RPMI8226 (cell line): ENCODE measurements at regions not wholly inside any gene's neighbourhood (a gene's known extent, or its start where the extent isn't known, plus 50 kb on each side); places are given as distances from the start of the nearest gene placed in this dataset.

Experiments used
- DNase-seq: peaks from one replicate; pipeline ENCODE4 v3.0.0-alpha.2; 2015

DNA sequence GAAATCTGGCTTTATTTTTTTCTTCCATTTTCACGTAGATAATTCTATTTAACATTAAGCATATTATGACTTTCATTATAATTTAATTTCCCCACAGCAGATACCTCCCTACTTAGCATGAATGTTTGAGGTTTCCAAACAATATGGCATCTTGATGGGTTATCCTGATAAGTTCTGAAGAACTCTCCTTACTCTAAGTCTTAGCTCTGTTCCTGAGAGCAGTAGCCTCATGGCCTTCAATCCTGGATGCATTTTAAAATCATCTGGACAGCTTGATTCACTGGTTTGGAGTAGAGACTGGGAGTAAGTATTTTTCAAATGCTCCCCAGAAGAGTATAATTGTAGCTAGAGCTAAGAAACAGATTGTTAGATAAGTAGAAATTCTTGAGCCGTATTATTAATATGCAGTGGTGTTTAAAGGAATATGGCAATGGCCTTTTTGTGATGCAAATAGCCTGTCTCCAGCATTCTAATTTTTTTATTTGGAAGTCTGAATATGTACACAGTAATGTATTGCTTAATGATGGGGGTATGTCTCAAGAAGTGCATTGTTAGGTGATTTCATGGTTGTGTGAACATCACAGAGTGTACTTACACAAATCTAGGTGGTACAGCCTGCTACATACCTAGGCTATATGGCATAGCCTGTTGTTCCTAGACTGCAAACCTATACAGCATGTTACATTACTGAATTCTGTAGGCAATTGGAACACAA lies 110.5 kb upstream of the EEF1E1 start:
- DNase-seq = no peak

DNA sequence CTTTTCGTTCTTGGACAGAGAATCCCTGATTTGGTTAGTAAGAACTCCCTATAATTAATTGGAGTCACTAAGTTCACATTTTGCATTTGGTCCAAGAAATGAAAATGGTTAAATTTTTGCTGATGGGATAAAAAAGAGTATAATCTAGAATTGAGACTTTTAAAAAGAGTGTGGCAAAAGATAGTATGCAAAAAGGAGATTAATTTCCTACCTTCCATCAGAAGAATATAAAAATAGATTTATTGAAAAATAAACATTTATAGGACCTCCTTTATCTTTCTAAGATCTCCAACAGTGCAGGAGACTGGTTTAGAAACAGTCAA lies 105.5 kb upstream of the EEF1E1 start:
- no peak for DNase-seq

DNA sequence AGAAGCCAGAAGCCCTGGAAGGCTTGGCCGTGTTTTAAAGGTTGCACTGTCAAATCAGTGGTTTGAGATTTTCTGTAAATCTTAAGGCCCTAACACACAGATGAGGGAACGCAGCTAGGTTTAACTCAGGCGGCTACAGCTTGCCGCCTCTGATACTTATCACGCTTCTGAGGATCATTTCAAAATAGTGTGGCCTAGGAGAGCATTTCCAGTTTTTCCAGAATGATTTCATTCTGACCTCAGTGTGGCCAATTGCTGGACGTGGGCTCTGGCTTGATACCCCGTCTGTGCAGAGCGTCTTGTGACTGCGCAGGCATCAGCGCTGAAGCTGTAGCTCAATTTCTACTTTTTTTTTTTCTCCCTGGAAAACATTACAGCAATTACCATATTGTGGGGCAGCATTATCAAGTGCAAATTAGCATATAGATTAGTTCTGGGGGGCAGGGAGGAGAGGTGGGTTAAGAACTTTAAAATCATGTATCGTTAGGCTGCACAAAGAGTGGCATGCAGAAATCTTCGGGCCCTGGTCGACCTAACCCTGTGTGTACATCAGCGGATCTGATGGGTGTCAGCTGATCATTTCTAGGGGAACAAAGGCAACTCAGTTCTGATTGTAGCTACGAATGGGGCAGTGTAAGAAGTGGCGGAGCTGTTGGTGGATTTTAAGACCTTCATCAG lies 105.0 kb upstream of the EEF1E1 start:
- no peak for DNase-seq

DNA sequence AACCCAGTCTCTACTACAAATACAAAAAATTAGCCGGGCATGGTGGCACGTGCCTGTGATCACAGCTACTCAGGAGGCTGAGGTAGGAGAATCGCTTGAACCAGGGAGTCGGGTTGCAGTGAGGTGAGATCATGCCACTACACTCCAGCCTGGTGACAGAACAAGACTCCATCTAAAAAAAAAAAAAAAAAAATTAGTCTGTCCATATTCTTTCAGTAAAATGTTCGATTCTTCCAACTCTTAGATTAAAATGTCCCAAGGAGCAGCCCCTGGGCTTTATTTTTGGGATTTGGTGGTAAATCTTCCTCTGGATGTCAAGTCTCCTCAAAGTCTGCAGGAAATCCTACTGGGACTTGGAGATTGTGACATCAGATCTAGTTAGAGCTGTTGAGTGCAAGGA lies 101.0 kb upstream of the EEF1E1 start:
- no peak for DNase-seq

DNA sequence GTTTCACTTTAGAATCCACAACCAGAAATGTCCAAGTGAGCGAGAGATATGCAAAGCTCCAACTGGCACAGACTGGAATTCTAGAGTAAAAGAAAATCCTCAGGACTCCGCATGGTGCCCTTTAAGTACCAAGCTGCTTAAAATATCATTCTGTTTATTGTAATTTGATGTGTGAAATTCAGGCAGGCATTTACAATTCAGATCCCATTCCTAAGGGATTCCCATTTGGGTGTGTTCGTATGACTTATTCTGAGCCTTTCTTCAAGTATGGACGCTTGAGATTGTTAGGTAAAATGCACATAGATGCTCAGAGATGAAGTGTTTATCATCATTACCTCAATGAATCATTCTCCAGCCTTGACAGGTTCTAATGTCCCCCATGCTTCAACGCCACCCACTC lies 99.3 kb upstream of the EEF1E1 start:
- DNase-seq = no peak

DNA sequence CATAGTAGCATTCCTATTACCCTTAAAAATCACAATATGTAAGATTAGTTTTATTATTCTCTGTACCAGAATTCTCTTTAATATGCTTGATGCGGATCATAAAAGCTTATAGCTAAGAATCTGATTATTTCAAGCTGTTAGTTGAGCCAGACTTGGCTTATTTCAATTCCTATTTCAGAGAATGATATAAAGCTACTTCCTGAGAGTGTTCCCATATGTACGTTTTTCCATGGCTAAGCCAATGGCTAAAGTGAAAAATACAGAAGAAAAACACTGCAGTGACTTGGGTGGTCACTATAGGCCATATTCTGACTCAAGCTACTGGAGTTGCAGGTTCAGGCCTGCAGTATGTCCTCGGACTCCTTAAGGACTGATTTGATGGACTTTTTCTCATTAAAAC lies 97.9 kb upstream of the EEF1E1 start:
- no peak for DNase-seq

DNA sequence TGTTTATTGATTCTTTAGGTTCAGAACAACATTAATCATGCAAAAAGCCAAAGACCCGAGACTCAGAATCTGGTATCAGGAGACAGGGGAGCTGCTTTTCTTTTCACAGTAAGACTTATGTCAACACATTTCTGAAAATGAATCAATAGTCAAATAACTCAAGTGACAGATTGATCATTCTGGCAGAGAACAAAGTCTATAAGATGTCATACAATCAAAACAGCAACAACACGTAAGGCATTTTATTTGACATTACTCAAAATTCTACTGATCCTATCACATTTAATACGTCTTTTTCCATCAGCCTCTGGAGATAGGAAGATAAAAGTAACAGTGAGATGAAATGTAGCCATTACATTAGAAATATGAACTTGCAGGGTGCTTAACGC lies 93.4 kb upstream of the EEF1E1 start:
- no peak for DNase-seq

DNA sequence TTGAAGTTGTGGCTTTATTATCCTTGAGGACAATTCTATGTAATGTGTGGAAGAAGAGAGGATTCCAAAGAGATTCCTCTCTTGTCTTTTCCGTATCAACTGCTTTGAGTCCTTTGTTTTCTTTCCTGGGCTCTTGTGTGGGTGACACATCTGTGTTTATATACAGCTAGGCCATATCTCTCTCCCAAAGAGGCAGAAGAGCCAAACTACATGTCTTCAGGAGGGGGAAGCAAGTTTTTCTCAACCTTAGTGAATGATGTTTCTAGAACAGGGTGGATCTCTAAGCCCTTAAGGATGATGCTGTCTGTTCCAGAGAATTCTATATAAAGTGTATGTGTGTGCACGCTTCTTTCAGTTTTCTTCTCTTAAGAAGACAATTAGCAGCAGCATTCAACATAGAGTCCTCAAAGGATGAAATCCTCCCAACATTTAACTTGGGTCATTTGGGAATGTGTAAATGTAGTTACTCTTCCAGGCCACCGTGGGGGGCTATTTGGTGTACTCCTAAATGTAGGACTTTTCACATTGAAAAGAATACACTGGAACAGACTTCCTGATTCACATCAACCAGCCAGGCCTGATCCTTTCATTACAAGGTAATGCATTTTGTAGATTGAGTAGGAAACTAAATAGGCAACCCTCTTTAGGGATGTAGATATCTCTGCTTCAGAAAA lies 92.8 kb upstream of the EEF1E1 start:
- DNase-seq = no peak

DNA sequence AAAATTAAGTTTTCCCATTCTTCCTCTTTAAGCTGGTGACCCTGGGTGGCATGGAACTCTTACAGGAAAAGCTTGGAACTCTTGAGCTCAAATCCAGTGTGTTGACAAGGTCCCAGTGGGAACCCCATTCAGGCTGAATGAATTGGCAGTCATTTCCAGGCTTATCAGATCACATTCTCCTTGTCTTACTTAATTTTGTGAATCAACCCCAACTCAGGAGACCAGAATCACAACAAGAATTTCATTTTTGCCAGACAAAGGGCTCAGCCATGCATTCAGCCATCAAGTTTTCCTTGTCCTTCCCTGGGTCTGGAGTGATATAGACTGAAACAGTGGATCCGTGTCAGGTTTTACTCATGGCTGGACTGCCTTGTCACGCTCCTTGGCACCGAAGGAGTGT lies 92.1 kb upstream of the EEF1E1 start:
- DNase-seq = no peak

DNA sequence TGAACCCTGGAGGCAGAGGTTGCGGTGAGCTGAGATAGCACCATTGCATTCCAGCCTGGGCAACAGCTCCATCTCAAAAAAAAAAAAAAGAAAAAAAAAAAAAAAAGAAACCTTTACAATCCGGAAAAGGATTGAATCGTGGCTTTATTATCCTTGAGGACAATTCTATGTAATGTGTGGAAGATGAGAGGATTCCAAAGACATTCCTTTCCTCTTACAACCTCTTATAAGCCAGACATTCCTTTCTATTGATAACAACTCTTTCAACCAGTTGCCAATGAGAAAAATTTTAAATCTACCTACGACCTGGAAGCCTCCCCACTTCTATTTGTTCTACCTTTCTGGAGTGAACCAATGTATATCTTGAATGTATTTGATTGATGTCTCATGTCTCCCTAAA lies 91.2 kb upstream of the EEF1E1 start:
- DNase-seq = no peak

DNA sequence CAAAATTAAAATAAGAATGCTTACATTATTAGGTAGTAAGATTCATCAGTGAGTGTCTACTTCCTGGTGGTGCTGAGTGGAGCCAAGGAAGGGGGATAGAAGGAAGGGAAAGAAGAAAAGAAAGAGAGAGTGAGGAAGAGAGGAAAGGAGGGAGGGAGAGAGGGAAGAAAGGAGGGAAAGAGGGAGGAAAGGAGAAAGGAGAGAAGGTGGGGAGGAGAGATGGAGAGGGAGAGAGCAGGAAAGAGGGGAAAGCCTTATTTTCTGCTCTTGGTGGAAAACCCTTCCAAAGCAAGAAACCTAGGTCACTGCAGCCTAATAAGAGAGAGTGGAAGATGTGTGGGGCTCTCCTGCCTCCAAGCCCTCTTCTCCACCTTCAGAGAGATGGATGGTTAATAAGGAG lies 90.2 kb upstream of the EEF1E1 start:
- DNase-seq = no peak

DNA sequence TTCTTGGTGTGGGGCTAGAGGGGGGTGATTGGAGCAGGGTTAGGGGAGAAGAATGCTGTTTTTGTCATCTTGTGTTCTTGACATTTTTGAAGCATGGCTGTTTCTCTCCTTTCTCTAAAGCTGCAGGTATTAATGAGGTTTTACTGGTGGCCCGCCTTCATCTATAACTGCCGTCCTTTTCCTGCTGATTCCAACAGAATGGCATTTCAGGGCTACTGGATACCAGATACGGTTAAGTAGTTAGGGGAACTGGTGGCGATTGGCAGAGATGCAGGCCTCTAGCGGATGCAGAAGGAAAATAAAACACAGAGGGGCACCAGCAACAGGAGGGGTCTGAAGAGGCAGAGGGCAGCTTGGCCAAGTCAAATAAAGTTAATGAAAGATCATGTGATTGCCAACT lies 89.7 kb upstream of the EEF1E1 start:
- DNase-seq = no peak

DNA sequence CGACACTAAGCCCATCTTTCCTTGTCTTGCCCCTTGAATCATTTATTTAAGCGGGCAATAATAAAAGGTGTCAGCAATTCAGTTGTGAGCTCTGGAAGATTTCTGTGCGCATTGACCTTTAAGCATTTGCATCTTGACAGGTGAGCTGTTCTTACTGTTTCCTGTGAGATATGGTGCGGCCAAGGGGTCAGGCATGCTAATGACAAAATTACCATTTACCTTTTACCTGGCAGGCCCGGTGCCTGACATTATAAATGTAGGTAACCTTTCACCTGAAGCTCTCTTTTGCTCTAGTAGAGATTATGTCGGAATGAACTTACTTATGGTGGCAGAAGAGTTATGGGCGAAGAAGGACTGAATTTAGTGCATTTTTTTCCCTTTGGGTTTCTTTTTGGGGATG lies 89.3 kb upstream of the EEF1E1 start:
- DNase-seq = no peak

DNA sequence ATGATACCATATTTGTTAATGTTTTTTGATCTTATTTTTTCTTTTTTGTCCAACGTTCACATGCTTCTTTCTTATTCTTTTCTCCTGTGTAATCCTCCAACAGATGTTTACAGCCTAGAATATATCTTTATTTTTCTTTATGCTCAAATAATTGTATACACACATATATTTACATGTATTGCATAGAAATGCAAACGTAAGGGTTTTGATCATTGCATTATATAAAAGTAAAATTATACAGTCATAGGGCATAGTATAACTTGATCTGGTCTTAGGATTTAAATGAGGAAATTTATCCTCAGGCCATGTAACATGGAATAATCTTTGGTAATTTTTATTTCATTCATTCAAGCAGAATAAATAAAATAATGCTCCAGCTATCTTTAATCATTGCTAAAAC lies 84.9 kb upstream of the EEF1E1 start:
- no peak for DNase-seq

DNA sequence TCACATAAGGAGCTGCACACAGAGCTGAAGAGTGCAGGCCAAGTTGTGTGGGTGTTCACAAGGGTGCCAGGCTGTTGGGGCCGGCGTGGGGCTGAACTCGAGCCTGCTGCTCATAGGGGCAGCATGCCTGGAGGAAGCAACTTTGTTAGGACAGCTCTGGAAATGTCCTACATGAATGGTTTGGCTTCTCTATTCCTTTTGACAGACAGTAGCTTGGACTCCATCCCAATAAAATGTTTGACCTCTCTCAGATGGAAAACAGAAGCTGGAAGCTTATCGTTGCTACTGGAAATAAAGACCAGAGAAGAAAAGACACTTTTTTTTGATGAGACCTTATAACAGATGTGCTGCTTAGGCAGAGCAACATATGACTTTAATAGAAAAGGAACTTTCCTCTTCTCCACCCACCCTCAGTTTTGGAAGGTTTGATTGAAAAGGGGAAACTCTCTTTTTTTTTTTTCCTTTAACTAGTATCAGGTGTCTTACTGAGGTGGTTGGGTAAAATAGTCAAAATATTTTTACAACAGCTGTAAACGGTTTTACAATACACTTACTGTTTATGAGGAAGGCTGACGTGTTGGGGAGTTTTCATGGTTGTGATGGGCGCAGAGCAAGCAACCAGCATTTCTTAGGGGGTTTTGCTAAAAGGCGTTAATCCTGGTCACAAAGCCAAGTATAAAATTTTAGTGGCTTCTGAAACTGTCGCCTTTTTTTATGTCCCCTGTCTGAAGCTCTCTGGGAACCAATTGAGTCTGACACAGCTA lies 80.7 kb upstream of the EEF1E1 start:
- no peak for DNase-seq

DNA sequence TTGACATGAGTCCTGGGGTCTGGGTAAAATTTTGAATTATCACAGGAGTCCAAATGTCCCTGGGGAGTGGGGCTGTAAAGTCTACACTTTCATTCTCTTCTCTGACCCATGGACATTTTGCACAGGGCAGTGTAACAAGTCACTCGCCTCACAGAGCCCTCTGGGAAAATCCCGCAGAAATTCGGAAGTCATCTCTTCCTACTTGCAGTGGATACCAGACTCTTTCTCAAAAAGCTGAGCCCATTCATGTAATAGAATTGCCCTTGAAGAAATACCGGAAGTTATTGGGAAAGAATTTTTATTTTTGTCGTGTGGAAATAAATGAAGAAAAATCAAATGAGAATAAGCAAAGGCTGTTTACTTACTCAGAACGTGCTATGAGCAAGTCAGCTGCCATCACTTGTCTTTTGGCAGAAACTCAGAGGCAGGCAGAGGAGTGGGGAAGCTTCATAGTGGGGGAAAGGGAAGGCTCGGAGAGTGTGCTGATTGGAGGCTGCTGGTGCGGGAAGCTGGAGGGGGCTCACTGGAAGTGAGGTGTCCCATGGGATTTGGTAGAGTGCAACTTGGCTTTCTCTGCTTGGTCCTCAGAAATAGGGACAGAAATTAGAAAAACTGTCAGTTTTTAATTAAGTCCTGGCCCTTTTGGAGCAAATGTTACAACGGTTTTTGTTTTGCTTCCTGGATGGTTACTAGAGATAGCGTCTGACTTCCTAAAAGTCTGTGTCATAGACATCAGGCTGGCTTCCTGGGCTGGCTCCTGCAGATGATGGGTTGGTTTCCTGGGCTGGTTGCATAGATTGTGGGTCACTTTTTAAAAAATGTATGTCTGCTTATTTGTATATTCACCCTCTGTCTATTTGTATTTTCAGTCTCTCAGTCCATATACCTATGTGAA lies 79.8 kb upstream of the EEF1E1 start:
- no peak for DNase-seq

DNA sequence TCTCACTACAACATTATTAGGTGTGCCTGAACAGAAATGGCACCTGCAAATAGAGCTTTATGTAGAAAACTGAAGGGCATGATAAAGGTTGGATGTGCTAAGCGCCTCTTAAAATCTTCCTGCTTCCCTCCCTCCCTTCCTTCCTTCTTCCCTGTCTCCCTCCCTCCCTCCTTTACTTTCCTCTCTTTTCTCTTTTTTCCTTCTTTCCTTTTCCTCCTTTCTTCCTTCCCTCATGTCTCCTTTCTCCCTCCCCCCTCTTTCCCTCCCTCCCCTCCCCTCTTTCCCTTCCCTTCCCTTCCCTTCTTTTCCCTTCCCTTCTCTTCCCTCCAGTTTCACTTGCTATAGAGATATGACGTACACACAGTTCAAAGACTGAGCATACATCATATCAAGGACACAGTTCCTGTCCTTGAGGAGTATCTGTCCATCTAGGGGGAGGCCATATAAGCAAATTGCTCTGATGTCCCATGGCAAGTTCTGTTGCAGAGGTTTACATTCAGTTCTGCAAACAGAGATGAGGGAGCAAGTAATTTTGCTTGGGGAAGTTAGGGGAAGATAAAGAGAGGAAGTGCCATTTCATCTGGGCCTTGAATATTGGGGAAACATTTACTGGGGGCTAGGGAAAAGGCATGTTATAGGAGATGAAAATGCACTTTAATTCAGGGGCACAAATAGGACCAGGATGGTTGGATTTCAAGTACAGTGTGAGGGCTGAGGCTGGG lies 79.0 kb upstream of the EEF1E1 start:
- no peak for DNase-seq

DNA sequence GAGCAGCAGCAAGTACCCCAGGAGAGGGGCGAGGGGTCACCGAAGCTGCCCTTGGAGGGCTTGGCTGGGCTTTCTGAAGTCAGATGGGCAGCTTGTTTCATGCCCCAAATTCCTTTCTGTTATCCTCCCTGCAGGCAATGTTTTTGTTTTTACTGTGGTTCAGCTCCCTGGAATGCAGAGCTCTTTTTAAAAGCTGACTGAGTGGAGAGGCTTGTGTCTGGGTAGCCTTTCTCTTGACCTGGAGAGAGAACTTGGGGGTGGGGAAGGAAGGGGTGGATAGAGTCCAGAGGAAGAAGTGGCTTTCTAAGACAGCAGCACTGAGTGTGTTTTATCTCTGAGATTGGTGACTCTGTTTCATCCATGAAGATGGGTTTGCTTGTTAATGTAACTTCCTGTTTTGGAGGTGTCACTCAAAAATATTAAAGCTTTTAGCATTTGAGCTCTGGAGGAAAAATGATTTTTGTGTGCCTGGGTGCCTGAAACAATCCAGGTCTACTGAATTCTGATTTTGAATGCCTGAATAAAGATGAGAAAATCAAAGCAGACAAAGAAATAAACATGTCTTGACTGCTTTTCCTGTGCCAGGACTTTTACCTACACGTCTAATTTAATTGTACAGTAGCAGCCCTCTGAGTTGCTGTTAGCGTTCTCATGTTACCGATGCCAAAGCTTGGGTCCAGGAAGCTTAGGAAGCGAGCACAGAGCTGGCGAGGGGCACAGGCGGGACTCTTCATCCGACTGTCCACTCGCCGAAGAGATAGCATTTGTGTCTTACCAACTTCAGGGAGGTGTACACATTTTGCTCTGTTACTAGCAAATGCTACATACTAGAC lies 78.2 kb upstream of the EEF1E1 start:
- DNase-seq = no peak

DNA sequence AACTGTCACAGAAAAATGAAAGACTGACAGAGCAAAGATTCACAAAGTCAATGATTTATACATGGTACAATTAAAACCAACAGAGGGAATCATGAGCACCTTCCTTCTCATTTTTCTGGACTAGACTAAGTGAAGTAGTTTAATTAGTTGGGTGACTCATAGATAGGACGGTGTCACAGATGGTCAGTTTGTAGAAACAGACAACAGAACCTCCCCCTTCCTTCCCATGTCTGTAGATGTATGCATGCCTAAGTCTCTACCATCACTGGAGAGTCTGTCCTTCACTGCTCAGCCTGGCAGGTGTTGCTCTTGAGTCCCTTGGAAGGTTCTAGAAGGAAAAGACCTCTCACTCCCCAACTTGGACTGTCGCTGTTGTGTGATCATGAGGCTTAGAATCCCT lies 75.4 kb upstream of the EEF1E1 start:
- DNase-seq = no peak

DNA sequence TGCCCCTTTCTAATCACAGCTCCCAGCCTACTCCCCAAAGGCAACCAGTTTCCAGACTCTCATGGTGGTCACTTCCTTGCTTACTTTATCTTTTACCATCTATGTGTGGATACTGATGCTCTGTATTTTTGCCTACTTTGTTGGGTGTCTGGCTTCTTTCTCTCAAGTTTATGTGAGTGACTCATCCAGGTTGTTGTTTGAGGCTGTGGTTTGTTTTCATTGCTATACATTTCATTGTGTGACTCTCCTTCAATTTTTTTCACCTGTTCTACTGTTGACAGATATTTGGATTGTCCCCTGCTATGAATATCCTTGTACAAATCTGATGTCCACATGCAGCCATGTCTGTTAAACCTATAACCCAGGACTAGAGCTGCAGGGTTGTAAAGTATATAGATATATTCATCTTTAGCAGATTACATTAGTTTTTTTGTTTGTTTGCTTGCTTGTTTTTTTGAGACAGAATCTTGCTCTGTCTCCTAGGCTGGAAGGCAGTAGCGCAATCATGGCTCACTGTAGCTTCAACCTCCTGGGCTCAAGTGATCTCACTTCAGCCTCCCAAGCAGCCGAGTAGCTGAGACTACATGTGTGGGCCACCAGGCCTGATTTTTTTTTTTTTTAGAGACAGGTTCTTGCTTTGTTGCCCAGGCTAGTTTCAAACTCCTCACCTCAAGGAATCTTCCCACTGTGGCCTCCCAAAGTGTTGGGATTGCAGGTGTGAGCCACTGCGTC lies 72.9 kb upstream of the EEF1E1 start:
- DNase-seq = no peak
